ENCODE measurements at regions not wholly inside any gene's neighbourhood (a gene's known extent, or its start where the extent isn't known, plus 50 kb on each side); places are given as distances from the start of the nearest gene placed in this dataset.

GRCh38 chr17:36854982-36855381 is 82.3 kb upstream of the LHX1 start:
- intact Hi-C loops (cut with micrococcal nuclease) = no loop called here
- Mint-ChIP-seq H3K27me3 (peaks cover 18% of the 10 kb centered on the region), H3K36me3 (ENCODE audit: low read depth) (no peaks in the 10 kb centered on the region), H3K4me1 (no peaks in the 10 kb centered on the region), H3K9me3 (no peaks in the 10 kb centered on the region), H3K27ac (no peak overlapping the region), H3K4me3 (no peak overlapping the region)
- ATAC-seq (ENCODE audit: low read depth) (no peak), DNase-seq (no peak)
- ChIA-PET POLR2A (no interaction called here), CTCF (no interaction called here)
- no peak for TF ChIP-seq CTCF (IDR thresholded peaks at IDR 0.05)

- no peak for TF ChIP-seq CTCF (IDR thresholded peaks at IDR 0.05)
- Mint-ChIP-seq H3K4me1 (no peaks in the 10 kb centered on the region), H3K36me3 (ENCODE audit: low read depth) (no peaks in the 10 kb centered on the region), H3K4me3 (no peak overlapping the region), H3K9me3 (no peaks in the 10 kb centered on the region), H3K27ac (no peak overlapping the region), H3K27me3 (peaks cover 18% of the 10 kb centered on the region)
- DNase-seq = no peak
- no peak for ATAC-seq (ENCODE audit: low read depth)
- intact Hi-C loops (cut with micrococcal nuclease) = no loop called here
- ChIA-PET POLR2A (no interaction called here), CTCF (no interaction called here)
Measured at GRCh38 chr17:36855459-36855858, 81.8 kb upstream of the LHX1 start.

GRCh38 chr17:36856222-36856621 is 81.1 kb upstream of the LHX1 start:
- no peaks in the 10 kb centered on the region for H3K36me3 Mint-ChIP-seq (ENCODE audit: low read depth)
- no peaks in the 10 kb centered on the region for H3K4me1 Mint-ChIP-seq
- ATAC-seq (ENCODE audit: low read depth) (no peak), DNase-seq (no peak)
- CTCF ChIA-PET = no interaction called here
- H3K27ac Mint-ChIP-seq = no peak overlapping the region
- intact Hi-C loops (cut with micrococcal nuclease) = no loop called here
- peaks cover 18% of the 10 kb centered on the region for H3K27me3 Mint-ChIP-seq
- no peak overlapping the region for H3K4me3 Mint-ChIP-seq
- no peaks in the 10 kb centered on the region for H3K9me3 Mint-ChIP-seq
- POLR2A ChIA-PET = no interaction called here
- no peak for TF ChIP-seq CTCF (IDR thresholded peaks at IDR 0.05)

DNA sequence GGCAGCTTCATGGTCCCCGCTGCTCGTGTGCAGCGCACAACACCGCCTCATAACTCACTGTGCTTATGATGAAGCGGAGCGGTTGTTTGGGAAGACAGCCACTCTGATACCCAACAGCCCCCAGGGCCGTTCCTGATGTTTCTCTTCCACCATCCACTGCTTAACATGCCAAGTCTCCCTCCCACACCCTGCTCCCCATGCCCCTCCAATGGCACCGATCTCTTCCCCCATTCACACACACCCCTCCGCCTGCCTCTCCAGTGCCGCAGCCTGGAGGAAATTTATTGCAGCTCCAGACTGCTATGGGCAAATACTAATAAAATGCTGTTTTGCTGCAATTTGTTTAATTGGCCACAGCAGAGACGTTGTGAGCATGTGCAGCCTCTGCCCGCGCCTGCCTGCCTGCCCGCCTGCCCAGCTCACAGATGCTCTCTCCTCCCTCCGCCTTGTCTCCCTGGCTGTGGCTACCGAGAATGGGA is 80.3 kb upstream of the LHX1 start:
- Mint-ChIP-seq H3K4me1 (no peaks in the 10 kb centered on the region), H3K27me3 (peaks cover 16% of the 10 kb centered on the region), H3K4me3 (no peak overlapping the region), H3K36me3 (ENCODE audit: low read depth) (no peaks in the 10 kb centered on the region), H3K27ac (no peak overlapping the region), H3K9me3 (no peaks in the 10 kb centered on the region)
- TF ChIP-seq CTCF (IDR thresholded peaks at IDR 0.05) = no peak
- intact Hi-C loops (cut with micrococcal nuclease) = no loop called here
- ATAC-seq (ENCODE audit: low read depth) (no peak), DNase-seq (no peak)
- ChIA-PET POLR2A (no interaction called here), CTCF (no interaction called here)

DNA sequence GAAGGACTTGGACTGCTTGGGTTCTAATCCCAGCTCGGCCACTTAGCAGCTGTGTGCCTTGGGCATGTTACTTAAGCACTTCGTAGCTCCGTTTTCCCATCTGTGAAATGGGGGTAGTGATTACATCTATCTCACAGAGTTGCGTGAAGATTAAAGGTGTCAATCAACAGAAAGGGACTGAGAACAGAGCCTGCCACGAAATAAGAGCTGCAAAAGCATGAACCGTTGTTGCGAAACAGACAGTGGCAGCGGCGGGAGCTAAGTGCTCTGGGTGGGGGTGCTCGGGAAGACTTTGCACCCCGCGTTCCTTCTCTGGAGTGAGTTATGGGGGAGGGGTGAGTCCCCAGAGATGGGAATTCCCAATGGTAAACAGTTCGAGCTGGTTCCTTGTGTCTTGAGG is 79.6 kb upstream of the LHX1 start:
- H3K27ac Mint-ChIP-seq = no peak overlapping the region
- H3K27me3 Mint-ChIP-seq = peaks cover 15% of the 10 kb centered on the region
- no peak for TF ChIP-seq CTCF (IDR thresholded peaks at IDR 0.05)
- H3K4me1 Mint-ChIP-seq = no peaks in the 10 kb centered on the region
- ATAC-seq (ENCODE audit: low read depth) = no peak
- intact Hi-C loops (cut with micrococcal nuclease) = no loop called here
- ChIA-PET POLR2A (no interaction called here), CTCF (no interaction called here)
- H3K9me3 Mint-ChIP-seq = no peaks in the 10 kb centered on the region
- H3K36me3 Mint-ChIP-seq (ENCODE audit: low read depth) = no peaks in the 10 kb centered on the region
- H3K4me3 Mint-ChIP-seq = no peak overlapping the region
- DNase-seq = no peak

Measured in activated B cell treated with CpG ODN at 0.5 μM for 24 hours (primary cell).